KBM-7 (cell line): ENCODE measurements at regions not wholly inside any gene's neighbourhood (a gene's known extent, or its start where the extent isn't known, plus 50 kb on each side); places are given as distances from the start of the nearest gene placed in this dataset.

Experiments
- DNase-seq: peaks from one replicate; pipeline ENCODE4 v3.0.0-alpha.2; 2015
- in situ Hi-C: fragments of 300-500 bp; cut with MboI; formaldehyde crosslinking; loops from 2 replicates; pipeline ENCODE4 v1.14.3; 2020; ENCODE audit warnings: low sequenced_read_pairs, low pct_unique_long_range_greater_than_20kb, mixed read lengths

DNA sequence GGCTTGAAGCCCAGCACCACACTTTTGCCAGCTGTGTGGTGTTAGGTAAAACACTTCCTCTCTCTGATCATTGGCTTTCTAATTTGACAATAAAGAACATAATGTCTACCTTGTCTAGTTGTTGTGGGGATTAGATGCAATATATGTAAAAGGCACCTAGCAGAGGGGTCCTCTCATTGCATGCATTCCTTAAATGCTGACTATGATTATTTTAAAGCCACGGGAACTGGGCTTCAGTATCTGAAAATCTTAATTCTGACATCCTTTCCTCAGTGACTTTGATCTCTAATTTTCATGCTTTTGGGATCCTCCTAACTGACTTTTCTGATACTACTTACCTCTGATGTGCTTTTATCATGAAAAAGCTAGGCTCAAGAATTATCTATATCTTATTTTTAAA, 596.3 kb downstream of the TAFA4 start:
- DNase-seq = no peak
- in situ Hi-C loops = no loop called here

DNA sequence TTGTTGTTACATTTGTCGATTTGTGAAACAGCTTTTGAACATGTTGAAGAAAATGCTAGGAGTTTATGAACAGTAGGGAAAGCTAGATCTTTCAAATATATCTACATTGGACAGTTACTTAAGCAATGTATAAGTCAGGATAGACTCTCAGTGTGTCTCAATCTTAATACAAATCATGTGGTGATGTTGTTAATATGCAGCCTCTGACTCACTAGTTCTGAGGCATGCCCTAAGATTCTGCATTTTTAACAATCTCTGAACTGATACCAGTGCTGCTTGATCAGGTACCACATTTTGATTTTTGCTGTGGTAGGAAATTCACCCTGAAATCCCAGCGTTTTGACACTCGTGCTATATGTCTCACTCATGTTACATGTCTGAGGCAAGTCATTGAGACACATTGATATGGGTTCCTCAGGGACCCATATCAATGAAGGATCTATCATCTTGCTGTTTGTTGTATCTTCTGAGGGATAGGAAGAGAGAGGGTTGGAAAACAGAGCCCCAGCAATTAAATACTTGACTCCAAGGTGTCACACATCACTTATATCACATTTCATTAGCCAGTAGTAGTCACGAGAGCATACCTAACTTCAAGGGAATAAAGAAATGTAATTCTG, 597.9 kb downstream of the TAFA4 start:
- DNase-seq = no peak
- in situ Hi-C loops = no loop called here

DNA sequence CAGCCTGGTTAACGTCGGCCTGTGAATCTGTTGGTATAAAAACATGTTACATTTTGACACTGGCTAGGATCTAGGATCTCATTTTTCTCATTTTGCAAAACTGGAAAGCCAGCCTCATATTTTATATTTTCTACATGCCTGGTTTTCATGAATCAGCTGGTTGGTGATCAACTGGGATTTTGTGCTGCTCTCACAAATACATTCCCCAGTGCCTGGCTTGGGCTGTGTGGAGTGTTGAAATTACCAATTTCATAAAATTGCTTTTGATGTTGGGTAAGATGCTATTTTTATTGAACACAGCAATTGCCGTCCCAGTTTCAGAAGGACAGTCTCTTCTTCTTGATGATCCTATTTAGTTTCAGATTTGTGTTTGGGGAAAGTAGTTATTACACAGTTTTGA, 604.3 kb downstream of the TAFA4 start:
- in situ Hi-C loops = no loop called here
- no peak for DNase-seq

DNA sequence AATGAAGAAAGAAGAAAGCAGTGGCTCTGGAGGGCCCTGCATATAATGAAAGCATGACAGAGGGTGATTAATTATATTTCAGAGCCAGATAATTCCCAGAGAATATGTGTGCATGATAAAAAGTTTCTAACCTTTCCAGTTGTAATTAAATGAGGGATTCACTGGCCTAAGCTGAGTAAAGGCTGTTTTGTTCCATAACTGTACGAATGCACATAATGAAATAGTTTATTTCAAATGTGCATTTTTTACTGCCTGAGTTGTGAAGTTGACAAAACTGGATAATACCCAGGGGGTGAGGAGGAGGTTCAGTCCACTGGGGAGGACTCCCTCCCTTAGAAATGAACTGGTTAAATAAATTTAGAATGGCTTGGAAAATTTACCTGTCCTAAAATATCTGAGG, 616.4 kb downstream of the TAFA4 start:
- no peak for DNase-seq
- in situ Hi-C loops = no loop called here

DNA sequence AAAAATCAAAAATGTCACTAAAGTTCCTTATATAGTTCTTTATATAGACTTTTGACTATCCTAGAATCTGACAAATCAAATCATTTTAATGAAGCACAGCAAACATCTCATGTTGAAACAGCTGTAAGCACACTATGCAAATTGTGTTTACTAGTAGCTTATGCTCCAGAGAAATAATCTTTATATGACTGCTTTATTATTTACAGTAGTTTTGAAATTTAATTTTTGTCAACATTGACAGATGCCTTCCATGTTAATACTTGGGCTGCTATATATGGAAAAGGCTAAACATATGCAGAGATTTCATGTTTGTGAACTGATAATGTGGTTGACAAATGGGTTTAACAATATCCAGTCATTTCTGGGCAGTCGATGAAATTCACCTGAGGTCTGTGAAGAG, 616.8 kb downstream of the TAFA4 start:
- no peak for DNase-seq
- in situ Hi-C loops = no loop called here

DNA sequence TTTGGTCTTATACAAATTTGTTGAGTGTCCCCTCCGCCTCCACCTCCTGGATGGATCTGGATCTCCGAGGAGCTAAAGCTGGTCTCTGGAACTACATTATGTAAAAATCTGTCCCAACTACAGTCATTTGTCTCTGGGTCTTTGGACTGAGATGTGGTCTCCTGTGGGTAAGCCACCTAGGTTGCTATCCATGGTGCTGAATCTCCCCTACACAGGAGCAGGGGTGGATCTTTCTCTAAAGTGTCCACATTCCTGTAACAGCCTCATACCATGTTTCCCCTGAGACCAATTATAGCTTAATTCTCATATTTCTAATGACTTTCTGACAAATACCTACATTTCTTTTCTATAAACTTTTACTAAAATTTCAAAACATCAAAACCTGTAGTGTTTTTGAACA, 625.8 kb downstream of the TAFA4 start:
- in situ Hi-C loops = no loop called here
- peak; percentile 19 for DNase-seq

DNA sequence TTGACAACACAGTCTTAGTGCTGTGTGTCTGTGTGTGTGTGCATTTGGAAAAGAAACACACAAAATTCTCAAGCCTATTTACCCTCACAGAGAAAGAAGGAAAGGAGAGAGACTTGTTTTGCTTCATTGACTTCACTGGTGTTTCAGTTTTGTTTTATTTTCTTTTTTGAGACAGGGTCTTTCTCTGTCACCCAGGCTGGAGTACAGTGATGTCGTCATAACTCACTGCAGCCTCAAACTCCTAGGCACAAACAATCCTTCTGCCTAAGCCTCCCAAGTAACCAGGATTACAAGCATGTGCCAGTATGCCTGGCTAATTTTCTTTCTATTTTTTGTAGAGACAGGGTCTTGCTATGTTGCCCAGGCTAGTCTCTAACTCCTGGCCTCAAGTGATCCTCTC, 636.9 kb downstream of the TAFA4 start:
- no peak for DNase-seq
- in situ Hi-C loops = no loop called here

DNA sequence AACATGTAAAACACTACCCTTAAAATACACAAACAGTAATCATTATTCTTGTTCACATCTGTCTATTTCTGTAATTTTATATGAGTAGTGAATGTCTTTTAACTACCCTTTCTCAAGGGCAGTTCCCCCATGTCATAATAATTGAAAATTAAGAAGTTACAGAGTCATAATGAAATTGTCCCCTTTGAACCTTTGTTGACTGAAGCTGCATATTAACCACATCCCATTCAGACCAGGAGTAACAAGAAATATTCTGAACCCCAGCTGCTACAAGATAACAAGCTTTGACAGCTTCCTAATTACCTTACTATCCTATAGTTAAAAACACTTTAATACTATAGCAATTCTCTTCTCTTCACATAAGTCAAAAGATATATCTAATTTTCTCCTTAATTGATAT, 635.9 kb upstream of the SUCLG2 start:
- in situ Hi-C loops = no loop called here

DNA sequence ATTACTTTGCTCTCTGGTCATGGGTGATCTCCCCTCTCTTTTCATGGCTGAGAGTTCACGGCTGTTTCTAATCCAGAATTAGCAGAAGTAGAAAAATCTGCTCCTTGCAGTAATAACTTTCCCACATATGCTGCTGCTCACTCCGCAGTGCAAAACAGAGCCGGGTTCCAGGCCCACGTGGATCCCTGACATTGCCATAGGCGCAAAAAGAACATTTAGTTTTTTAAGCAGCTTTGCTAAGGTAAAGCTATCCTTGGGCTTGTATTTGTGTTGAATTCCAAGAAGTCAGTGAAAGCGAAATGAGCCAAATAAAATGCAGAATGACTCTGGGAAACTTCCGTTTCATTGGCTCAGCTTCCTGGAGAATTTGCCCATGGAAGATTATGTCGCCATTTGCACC, 633.7 kb upstream of the SUCLG2 start:
- in situ Hi-C loops = no loop called here
- no peak for DNase-seq

More for the DNA sequence above, 635.9 kb upstream of the SUCLG2 start:
- DNase-seq = no peak

DNA sequence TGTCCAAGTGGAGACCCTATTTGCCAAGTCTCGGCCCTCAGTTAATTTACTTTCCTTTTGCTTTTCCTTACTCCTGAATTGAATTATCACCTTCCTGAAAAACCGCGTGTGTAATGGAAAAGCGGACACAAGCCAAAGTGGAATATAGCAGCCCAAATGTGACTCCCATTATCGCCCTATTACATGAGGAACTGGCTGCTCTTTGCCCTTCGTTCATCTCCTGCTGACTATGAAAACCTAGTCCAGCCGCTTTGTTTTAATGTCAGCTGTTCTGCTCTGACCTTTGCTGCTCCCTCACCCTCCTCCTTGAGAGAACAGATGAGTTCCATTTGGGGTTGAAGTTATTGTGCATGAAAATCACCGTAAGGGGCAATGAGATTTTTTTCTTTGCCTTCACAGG, 632.7 kb upstream of the SUCLG2 start:
- in situ Hi-C loops = no loop called here

DNA sequence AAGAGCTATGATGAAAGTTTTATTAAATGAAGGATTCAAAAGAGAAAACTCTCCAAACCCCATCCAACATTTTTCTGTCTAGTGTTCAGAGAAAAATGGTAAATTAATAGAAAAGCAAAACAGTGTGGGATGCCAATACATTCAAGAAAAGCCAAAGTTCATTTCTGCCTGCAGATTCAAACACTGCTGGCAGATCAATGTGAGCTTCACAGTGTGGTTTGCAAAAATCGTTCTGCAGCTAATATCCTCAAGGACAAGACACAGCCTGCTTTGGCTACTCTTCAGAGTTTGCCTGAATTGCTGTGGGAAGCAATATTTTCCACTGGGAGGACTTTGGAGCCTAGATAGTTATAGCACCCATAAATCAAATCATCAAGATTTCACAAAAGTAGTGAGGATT, 619.9 kb upstream of the SUCLG2 start:
- in situ Hi-C loops = no loop called here
- DNase-seq = no peak

More for the DNA sequence above, 632.7 kb upstream of the SUCLG2 start:
- DNase-seq = no peak

DNA sequence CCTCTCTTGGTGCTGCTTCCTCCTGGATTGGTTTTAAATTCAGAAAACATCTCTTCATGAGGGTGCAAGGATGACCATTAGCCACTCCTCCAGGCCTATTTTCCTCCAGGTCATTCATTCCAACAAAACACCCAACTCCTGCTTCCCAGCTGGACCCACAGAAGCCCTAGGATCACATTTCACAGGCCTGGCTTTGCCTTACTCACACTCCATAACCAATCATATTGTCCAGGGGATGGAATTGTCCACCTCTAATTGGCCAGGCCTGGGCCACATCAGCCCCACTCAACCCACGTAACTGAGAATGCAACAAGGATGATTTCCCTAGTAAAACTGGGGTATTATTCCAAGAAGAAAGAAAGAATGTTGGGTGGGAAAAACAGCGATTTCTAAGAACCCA, 616.7 kb upstream of the SUCLG2 start:
- in situ Hi-C loops = no loop called here
- no peak for DNase-seq

DNA sequence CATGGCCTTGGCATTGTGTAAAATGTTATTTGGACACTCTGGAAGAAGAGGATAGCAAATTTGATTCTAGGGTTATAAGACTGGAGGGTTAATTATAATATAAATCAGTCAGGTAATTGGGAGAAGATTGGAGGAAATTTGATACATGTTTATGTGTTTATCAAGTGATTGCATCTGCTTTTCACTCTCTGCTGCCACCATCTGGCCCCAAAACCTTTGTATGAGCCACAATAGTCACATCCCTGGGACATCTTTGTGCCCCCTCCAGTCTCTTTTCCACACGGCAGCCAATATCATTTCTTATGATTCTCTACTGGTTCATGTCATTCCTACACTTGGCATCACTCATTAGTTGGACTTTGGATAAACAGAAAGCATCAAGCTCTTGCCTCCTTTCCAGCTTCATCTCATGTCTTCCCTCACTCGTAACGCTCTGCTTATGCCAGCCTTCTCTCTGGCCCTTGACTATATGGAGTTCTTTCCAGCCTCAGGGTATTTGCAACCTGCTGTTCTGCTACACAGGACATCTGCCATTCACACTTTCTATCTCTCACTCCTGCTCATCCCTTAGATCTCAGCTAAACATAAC, 602.3 kb upstream of the SUCLG2 start:
- no peak for DNase-seq
- in situ Hi-C loops = no loop called here

DNA sequence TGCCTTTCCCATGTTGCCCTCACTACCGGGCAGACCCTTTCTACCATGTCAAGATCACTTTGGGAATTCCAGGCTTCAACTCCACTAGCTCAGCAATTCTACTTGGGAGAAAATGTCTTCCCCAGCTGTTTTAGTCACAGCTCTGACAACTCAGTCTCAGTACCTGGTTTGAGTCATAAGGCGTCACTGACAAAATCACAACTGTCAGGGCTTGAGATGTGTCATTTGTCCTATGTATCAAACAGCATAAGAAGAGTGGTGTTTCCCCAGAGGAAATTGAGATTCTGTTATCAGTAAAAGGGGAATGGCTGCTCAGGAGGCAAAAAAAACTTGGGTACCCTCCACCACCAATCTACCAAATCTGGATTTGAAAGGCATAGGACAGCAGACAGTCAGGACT, 594.9 kb upstream of the SUCLG2 start:
- in situ Hi-C loops = no loop called here
- no peak for DNase-seq

DNA sequence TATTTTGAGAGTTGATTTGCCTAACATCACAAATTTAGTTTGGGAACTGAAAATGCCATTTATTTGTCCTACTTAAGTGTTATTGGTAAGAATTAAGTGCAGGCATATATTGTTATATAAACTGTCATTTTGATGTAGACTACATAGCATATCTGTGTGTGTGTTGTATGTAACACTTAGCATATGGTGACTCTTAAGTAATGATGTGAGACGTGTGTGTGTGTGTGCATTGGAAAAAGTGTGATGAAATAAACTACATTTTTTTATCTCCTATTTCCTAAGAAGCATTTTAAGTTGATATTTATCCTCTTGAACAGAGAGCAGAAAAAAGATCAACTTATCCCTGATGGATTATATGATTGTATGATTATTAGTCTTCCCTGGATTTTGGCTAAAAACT, 588.2 kb upstream of the SUCLG2 start:
- in situ Hi-C loops = no loop called here
- DNase-seq = no peak

DNA sequence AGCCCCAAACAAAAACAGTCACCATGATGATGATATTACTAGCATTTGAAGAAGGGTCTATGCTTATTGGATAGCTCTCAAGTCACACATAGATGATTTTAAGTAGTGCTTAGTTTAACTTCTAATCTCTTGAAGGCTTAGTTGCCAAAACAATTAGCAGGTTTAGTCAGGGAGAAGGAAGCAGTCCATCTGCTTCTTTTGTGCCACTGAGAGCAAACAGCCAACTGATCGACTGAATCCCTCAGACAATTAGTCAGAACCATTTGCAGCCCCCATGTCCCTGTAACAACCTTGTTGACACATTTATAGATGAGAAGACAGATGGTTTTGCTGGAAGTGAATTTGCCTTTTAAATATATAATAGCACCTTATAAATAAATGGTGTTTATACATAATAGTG, 585.1 kb upstream of the SUCLG2 start:
- in situ Hi-C loops = no loop called here

DNA sequence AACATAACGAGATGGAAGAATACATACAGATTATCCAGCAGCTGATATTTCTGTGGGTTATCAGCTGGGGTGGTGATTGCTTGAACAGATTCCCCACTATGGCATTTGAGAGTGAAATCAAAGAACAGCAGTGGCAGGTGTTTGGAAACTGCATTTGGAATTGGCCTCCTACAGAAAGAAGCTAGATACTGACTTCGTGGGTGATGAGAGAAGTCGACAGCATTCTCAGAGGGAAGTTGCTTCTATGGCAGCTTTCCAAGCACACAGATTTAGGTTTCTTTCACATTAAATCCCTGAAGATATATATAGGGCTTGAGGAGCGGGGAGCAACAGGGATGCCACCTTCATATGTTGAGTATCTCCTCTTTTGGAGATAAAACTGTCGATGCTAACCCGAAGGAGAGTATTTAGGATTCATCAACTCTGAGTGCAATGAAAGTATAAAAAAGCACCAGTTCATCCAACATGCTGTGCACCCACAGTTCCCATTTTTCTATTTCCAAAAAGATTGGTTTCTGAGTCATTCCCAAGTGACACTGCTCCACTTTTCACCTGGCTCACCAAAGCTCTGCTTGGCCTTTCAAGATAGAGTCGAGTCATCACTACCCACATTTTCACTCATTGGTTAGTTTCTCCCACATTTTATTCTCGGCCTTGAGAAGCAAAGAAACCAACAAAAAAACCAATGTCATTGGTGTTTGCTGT, 579.8 kb upstream of the SUCLG2 start:
- in situ Hi-C loops = no loop called here
- DNase-seq = no peak

More for the DNA sequence above, 585.1 kb upstream of the SUCLG2 start:
- DNase-seq = no peak

DNA sequence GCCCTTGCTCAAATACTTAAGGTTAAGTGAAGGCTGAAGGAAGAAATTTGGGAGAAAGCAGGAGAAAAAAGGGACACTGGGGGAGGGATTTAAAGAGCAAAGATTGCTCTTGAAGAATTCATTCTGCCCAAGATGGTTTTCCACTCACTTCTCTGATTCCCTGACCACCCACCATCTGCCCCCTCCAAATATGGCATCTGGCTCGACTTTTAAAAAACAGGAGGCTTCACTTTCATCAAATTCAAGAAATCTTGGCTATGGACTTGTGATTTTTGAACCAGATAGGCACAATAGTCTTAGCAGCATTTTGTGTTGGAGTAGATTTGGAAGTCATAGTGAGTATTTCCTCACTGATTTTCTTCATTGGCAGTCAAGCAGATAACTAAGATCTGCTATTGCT, 574.4 kb upstream of the SUCLG2 start:
- no peak for DNase-seq
- in situ Hi-C loops = no loop called here

DNA sequence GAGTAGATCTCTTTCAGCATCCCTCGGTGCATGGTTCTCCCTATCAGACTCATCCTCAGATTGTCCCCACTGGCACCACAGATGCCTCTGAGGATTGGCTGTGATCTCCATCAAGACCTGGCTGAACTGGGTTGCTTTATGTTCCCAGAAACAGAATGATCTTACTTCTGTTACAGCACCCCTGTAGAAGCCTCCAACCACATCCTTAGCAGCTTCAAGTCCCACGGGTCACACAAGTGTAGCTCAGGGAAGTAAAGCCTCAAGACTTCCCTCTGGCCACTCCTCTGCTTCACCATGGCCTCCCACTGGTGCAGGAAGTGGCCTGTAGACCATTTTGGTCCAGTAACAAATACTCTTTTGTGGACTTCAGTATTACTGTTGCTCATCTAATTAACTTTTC, 566.4 kb upstream of the SUCLG2 start:
- in situ Hi-C loops = no loop called here
- no peak for DNase-seq

DNA sequence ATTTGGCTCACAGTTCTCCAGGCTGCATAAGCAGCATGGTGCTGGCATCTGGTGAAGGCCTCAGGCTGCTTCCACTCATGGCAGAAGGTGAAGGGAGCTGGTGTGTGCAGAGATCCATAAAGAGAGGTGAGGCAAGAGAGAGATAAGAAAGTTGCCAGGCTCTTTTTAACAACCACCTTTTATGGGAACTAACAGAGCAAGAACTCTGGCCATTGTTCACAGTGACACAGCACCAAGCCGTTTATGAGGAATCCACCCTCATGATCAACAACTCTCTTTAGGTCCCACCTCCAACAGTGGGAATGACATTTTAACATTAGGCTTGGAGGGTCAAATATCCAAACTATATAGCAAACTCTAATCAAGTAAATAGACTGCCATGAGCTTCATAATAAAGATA, 557.2 kb upstream of the SUCLG2 start:
- DNase-seq = no peak
- in situ Hi-C loops = no loop called here

DNA sequence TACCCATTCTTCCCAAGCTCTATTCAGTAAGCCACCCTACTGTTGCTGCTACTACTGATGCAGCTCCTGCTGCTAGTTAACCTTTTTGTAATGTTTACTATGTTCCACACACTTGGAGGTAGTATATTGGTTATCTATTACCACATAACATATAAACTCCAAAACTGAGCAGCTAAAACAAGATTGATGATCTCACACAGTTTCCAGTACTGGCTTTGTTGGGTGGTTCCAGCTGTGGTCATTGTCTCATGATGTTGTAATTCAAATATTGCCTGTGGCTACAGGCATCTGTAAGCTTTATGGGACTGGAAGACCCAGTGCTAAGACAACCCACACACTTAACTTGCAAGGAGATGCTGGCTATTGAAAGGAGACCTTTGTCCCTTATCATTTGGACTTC, 556.2 kb upstream of the SUCLG2 start:
- in situ Hi-C loops = no loop called here
- no peak for DNase-seq
